DMS153 (cell line): ENCODE measurements at regions not wholly inside any gene's neighbourhood (a gene's known extent, or its start where the extent isn't known, plus 50 kb on each side); places are given as distances from the start of the nearest gene placed in this dataset.
"Not testable (repeated sequence)": the region's sequence is repeated elsewhere in the genome, so short reads cannot be mapped to it uniquely, and the experiment has no call there.

Source experiments
- DNase-seq: peaks from one replicate; lab custom pipeline; 2025; lab: John Stamatoyannopoulos, UW

DNA sequence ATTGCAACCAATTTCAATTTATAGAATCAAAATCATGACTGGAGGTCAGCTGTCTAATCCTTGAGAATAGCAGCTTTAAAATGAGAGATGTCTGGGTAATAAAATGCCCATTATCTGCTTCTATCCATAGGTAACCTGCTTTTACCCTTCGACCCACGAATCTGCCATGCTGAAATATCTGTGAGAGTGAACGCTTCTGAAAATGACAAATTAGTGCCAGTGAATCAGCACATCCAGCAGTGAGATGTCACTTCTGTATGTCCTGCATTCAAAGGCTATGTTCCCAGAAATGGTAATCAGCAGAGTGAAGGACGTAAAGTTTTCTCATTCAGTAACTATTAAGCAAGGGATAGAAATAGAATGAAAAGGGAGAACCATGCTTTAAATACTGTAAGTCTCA lies 532.4 kb upstream of the ITGA1 start:
- DNase-seq: no peak

GRCh38 chr5:52262844-52263243 lies 524.9 kb upstream of the ITGA1 start:
- DNase-seq: peak; percentile 53

DNA sequence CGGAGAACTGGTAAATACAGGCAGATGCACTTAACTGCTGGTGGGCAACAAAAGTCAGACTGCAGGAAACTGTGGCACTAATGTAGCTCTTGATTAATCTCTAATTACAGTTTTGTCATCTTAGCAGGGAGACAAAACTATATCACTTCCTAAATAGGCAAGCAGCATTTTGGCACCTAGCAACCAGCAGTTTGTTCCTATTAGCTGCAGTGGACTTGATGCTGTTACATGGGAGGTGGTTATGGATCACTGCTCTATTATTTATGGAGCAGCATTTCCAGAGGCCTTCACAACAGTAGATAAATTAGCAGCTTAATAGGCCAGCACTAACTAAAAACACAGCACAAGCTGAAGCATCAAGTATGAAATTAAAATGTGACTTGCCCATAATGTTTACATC lies 518.3 kb upstream of the ITGA1 start:
- DNase-seq: peak; percentile 75

- DNase-seq: no peak
These were observed 517.9 kb upstream of the ITGA1 start for GRCh38 chr5:52269859-52270258.

DNA sequence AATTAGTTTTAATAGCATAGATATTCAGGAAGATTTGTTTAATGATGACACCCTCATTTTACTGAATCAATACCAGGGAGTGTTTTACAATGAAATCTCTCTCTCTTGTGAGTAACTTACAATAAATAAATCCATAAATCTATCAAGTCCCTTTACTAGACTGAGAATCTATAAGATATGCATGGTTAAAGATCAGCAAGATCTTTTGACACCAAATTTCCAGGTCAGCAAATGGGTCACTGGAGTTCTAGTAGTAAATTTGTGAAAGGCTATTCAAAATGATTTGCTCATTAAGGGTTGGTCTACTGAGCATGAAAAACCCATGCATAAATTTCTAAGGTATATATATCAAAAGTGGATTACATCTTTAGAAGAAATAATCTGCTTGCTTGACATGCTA lies 512.1 kb upstream of the ITGA1 start:
- DNase-seq: no peak

DNA sequence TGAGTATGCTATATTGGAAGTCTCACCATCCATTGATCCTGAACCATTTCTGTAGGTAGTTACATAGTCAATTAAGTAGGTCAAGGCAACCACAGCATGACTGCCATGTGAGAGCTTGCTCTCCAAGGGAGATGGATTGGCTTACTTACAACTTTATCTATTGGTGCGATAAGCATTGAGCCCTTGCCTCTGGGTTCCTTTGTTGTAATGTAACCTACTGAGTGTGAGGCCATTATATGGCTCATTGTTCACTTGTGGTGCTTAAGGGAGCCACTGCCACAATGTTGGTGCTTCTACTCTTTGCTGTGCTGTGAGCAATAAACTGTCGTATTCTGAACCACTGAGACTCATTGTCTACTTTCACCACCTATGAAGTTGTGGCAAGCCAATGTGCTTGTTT lies 510.6 kb upstream of the ITGA1 start:
- DNase-seq: no peak

DNA sequence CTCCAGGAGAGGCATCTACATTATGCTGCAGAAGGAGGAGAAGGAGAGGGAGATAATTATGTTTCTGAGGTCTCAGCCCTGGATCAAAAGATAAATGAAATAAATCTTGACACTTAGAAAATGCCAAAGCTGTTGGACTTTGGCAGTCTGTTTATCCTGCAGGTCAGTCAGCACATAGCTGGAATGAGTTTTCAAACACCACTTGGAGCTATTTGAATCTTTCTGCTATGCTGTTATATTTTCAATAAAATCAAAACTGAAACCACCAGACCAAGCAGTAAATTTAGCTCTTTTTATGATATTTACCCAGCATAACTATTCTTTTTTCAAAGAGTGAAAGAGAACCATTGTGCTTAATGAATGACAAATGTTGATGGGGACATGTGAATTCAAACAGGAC lies 505.1 kb upstream of the ITGA1 start:
- no peak for DNase-seq

- DNase-seq: no peak
These were observed 504.5 kb upstream of the ITGA1 start for GRCh38 chr5:52283221-52283620.

DNA sequence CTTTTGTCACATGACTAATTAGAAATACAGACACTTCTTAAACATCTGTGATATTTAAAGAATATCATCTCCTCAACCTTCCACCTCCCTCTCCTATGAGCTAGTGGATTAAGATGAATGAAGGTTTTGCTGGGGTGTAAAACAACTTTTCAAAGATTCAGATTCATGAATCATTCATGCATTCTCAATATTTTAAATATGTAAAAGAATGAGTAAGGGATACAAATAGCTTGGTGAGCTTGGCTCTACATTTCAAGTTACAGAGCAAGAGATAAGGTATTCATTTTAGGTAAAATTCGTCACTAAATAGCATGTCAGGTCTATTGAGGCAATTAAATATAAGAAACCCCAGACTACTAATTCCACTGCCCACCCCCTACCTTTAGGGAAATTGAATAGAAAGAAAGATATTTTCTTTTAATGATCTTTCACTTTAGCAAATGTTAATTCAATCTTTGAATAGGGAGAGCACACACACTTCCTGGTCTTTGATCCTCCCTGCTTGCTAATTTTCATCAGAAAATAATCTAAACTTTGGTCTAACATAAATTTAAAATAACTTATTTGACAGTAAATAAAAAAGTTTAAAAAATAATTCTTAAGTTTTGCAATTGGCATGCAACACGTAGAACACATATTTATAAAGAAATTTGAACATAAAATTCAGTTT lies 486.9 kb upstream of the ITGA1 start:
- DNase-seq: no peak

- DNase-seq: not testable (repeated sequence)
These were observed 482.9 kb upstream of the ITGA1 start for GRCh38 chr5:52304816-52305215.

DNA sequence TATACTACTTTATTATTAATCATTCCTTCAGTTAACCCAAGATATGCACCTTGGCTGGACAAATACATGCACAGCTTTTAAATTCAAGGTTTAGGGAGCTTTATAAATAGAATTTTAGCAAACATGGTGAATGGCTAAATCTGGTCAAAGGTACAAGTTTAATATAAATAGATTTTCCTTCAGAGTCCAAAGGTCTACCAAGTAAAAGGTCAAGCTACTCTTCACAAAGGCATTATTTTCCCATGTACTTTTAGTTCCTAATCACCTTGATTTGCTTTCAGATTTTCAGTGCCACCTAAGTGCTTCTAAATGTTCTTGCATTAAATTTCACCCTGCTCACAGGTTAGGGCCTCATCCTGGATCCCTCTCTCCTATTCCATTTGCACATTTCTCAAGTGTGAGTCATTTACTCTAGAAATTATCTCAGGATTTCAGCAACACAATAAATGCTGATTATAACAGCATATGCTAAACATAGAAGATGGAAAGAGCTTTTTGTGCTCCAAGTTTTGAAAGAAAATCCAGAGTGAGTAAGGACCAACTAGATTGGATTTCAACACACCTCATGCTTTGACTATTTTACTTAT lies 459.4 kb upstream of the ITGA1 start:
- no peak for DNase-seq

DNA sequence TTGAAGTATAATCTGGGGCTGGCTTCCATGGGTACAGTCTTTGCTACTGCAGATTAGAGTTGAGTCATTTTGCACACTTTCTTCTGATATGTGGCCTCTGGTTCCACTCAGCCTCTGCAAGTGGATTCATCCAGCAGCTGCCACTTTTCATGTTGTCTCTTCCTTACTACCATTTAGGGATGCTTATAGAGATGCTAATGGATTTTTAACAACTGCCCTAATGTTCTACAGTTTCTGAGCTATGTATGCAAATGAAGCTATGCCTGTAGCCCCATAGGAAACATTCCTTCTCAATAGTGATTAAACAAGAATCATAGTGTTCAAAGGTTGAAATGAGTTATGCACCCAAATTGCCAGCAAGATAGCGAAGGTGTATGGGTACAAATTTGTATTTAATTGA lies 456.0 kb upstream of the ITGA1 start:
- DNase-seq: no peak

DNA sequence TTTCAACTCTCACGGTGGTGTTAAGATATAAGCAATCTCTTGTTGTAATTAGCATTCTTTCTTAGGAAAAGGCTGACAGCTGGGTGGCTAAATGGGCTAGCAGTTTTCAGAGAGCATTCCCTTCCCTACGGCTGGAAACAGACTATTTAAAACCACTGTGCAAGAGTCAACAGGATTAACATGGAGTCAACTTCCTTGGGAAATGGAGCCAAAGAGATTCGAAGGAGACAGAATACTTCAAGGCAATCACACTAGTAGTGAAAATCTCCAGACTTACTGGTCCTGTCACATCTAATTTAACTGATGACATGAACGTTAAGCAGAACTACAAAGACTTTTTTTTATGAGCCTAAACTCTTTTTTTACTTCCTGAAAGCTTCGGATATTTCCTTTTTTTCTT lies 453.3 kb upstream of the ITGA1 start:
- DNase-seq: no peak

DNA sequence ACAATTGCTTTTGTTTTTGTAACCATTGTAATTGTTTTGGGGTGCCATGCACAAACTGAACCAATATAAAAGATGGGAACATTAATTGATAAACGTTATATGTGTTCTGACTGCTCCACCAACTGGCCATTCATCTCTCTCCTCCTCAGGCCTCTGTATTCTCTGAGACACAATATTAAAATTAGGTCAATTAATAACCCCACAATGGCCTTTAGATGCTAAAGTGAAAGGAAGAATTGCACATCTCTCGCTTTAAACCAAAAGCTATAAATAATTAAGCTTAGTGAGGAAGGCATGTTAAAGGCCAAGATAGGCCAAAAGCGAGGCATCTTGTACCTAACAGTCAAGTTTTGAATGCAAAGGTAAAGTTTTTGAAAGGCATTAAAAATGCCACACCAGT lies 448.4 kb upstream of the ITGA1 start:
- no peak for DNase-seq

- DNase-seq: no peak
These were observed 445.4 kb upstream of the ITGA1 start for GRCh38 chr5:52342361-52342760.

- no peak for DNase-seq
These were observed 431.3 kb upstream of the ITGA1 start for GRCh38 chr5:52356311-52356918.

DNA sequence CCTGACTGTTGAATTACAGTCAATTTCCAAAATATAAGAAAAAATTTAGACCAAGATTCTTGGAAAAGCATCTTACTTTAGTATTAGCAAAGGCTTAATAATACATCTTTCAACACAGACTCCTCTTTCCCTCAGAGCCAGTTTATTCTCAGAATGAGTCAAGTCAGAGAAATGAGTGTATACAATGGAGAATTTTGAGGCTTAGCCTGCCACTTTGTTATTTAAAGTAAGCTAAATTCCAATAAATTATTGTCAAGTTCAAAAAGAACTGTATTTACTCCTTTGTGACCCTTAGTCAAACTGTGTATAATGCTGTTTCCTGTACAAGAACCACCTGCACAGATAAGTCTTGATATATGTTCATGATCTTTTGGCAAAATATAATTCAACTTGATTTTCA lies 428.5 kb upstream of the ITGA1 start:
- no peak for DNase-seq

DNA sequence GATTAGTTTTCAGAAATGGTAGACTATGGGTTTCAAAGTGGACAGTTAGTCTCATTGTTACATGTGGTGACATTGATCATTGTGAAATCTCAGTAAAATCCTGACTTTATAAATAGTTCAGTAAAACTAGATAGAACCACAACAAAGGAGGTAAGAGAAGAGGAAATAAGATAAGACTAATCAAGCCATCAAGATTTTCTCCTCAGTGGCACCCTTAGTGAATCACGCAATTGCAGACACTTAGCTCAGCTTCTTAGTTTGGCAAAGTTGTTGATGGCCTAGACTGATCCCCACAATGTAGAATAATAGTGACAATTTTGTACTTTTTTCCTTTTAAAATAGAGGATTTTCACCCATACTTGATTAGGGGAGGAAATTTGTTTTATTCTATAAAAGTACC lies 426.7 kb upstream of the ITGA1 start:
- no peak for DNase-seq

DNA sequence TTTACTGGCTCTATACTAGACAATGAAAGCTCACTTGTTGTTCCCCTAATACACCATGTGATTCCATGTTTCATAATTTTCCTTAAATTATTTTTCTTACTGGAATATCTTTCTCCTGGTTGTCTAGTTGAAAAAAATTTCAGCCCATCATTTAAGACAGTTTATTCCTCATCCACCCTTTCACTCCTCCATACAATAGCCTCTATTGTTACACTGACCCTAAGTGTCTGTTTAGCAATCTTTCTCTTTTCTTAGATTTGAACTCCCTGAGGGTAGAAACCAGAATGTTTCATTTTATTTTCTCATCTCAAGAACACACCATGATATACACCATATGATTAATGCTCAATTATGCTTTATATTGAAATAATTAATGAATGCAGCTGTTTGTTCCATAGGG lies 413.4 kb upstream of the ITGA1 start:
- no peak for DNase-seq

DNA sequence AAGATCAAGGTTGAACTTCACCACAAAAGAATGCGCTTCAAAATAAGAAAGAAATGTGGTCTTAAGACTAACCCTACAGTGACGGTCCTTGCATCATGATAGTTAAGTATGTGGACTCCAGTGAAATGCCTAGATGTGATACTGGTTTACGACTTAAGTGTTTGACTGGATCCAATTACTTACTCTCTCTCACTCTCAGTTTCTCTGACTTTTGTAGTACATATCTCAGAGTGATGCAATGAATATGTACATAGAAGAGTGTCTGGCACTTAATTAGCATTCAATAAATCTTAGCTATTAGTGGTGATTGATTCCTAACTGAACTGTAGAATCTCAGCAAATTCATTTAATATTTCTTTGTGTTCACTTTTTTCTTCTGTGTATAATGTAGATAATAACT lies 411.7 kb upstream of the ITGA1 start:
- no peak for DNase-seq

DNA sequence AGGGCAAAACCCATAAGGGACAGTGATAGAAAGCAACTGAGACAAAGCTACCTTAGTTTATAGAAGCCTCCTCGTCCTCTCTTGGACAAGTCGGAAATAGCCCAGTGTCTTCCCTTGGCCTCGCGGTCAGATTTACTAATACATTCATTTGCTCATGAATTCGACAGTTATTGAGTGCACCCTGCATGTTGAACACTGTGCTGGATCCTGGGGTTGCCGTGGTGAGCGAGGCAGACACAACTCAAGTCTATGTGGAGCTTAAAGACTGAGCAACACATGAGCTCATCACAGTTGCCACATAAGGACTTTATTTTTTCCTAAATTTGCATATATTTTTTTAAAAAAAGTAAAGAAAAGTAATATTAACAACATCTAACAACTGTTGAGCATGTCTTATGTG lies 411.1 kb upstream of the ITGA1 start:
- DNase-seq: no peak

- DNase-seq: peak; percentile 10
These were observed 409.5 kb upstream of the ITGA1 start for GRCh38 chr5:52378237-52378636.

GRCh38 chr5:52388349-52388748 lies 399.4 kb upstream of the ITGA1 start:
- DNase-seq: no peak

DNA sequence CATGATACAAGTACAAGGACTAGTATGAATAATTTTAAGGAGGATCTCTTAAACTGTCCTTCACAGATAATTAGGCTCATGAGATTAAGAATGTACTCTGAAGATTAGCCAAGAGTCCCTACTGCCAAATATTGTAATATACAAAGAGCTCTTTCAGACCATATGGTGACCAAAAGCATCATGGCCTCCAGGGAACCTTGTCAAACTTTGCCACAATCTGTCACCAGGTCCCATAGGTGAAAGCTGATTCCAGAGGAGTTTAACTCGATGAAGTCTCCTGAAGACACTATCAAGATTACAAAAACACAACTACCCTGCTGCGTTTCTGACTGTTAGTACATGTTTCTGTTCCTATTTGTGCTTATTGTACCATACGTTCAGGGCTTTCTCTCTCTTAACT lies 395.4 kb upstream of the ITGA1 start:
- DNase-seq: no peak
